IPS-15b (cell line): ENCODE measurements at regions not wholly inside any gene's neighbourhood (a gene's known extent, or its start where the extent isn't known, plus 50 kb on each side); places are given as distances from the start of the nearest gene placed in this dataset.

ENCODE experiments used
- H3K27me3 ChIP-seq: one replicate; pipeline ENCODE4 v1.6.1; 2013; ENCODE audit warnings: low read length; ENCODE audit not compliant: control insufficient read depth, insufficient read depth
- H3K36me3 ChIP-seq: one replicate; pipeline ENCODE4 v1.6.1; 2013; ENCODE audit warnings: low read length; ENCODE audit not compliant: control insufficient read depth, insufficient read depth
- H3K4me1 ChIP-seq: one replicate; pipeline ENCODE4 v1.6.1; 2013; ENCODE audit warnings: mild to moderate bottlenecking, low read length; ENCODE audit not compliant: control insufficient read depth, insufficient read depth
- H3K4me3 ChIP-seq: one replicate; pipeline ENCODE4 v1.5.1; 2013; ENCODE audit warnings: low read depth, low read length
- H3K9ac ChIP-seq: one replicate; pipeline ENCODE4 v1.6.1; 2013; ENCODE audit warnings: low read depth, mild to moderate bottlenecking, low read length
- H3K9me3 ChIP-seq: one replicate; pipeline ENCODE4 v1.6.1; 2013; ENCODE audit warnings: mild to moderate bottlenecking, low read length; ENCODE audit not compliant: control insufficient read depth, insufficient read depth

- Histone ChIP-seq H3K36me3 (no peaks in the 10 kb centered on the region), H3K9ac (no peak overlapping the region), H3K4me1 (no peaks in the 10 kb centered on the region), H3K4me3 (no peak overlapping the region), H3K27me3 (no peaks in the 10 kb centered on the region), H3K9me3 (no peaks in the 10 kb centered on the region)
Measured at GRCh38 chr20:48352628-48353027, 475.2 kb downstream of the PREX1 start.

- Histone ChIP-seq H3K36me3 (no peaks in the 10 kb centered on the region), H3K4me1 (no peaks in the 10 kb centered on the region), H3K9ac (no peak overlapping the region), H3K4me3 (no peak overlapping the region), H3K9me3 (no peaks in the 10 kb centered on the region), H3K27me3 (no peaks in the 10 kb centered on the region)
Measured at GRCh38 chr20:48352042-48352441, 475.8 kb downstream of the PREX1 start.

GRCh38 chr20:48350313-48350988, 477.3 kb downstream of the PREX1 start:
- H3K4me3 ChIP-seq = no peak overlapping the region
- H3K36me3 ChIP-seq = no peaks in the 10 kb centered on the region
- H3K27me3 ChIP-seq = no peaks in the 10 kb centered on the region
- H3K9ac ChIP-seq = no peak overlapping the region
- H3K4me1 ChIP-seq = no peaks in the 10 kb centered on the region
- no peaks in the 10 kb centered on the region for H3K9me3 ChIP-seq

GRCh38 chr20:48349656-48350055, 478.1 kb downstream of the PREX1 start:
- H3K9me3 ChIP-seq = no peaks in the 10 kb centered on the region
- no peak overlapping the region for H3K9ac ChIP-seq
- no peaks in the 10 kb centered on the region for H3K4me1 ChIP-seq
- H3K4me3 ChIP-seq = no peak overlapping the region
- H3K27me3 ChIP-seq = no peaks in the 10 kb centered on the region
- no peaks in the 10 kb centered on the region for H3K36me3 ChIP-seq

GRCh38 chr20:48348022-48348421, 479.8 kb downstream of the PREX1 start:
- Histone ChIP-seq H3K4me3 (no peak overlapping the region), H3K27me3 (no peaks in the 10 kb centered on the region), H3K9ac (no peak overlapping the region), H3K9me3 (no peaks in the 10 kb centered on the region), H3K36me3 (no peaks in the 10 kb centered on the region), H3K4me1 (no peaks in the 10 kb centered on the region)

GRCh38 chr20:48342822-48343513, 484.8 kb downstream of the PREX1 start:
- H3K9ac ChIP-seq = no peak overlapping the region
- H3K27me3 ChIP-seq = no peaks in the 10 kb centered on the region
- H3K36me3 ChIP-seq = no peaks in the 10 kb centered on the region
- H3K4me3 ChIP-seq = no peak overlapping the region
- H3K9me3 ChIP-seq = no peaks in the 10 kb centered on the region
- H3K4me1 ChIP-seq = no peaks in the 10 kb centered on the region

- no peak overlapping the region for H3K4me3 ChIP-seq
- no peak overlapping the region for H3K9ac ChIP-seq
- peaks cover 5% of the 10 kb centered on the region for H3K4me1 ChIP-seq
- no peaks in the 10 kb centered on the region for H3K27me3 ChIP-seq
- H3K9me3 ChIP-seq = no peaks in the 10 kb centered on the region
- no peaks in the 10 kb centered on the region for H3K36me3 ChIP-seq
Measured at GRCh38 chr20:48340883-48341281, 486.9 kb downstream of the PREX1 start.

- Histone ChIP-seq H3K4me3 (no peak overlapping the region), H3K9ac (no peak overlapping the region), H3K36me3 (no peaks in the 10 kb centered on the region), H3K9me3 (no peaks in the 10 kb centered on the region), H3K4me1 (peaks cover 5% of the 10 kb centered on the region), H3K27me3 (no peaks in the 10 kb centered on the region)
Measured at GRCh38 chr20:48339986-48340882, 487.6 kb downstream of the PREX1 start.

GRCh38 chr20:48339190-48339985, 488.4 kb downstream of the PREX1 start:
- Histone ChIP-seq H3K4me1 (peaks cover 5% of the 10 kb centered on the region), H3K27me3 (no peaks in the 10 kb centered on the region), H3K9me3 (no peaks in the 10 kb centered on the region), H3K9ac (no peak overlapping the region), H3K4me3 (no peak overlapping the region), H3K36me3 (no peaks in the 10 kb centered on the region)

- Histone ChIP-seq H3K9ac (no peak overlapping the region), H3K4me3 (no peak overlapping the region), H3K27me3 (no peaks in the 10 kb centered on the region), H3K9me3 (no peaks in the 10 kb centered on the region), H3K36me3 (no peaks in the 10 kb centered on the region), H3K4me1 (peaks cover 5% of the 10 kb centered on the region)
Measured at GRCh38 chr20:48338717-48339116, 489.1 kb downstream of the PREX1 start.

GRCh38 chr20:48336597-48336996, 491.2 kb downstream of the PREX1 start:
- Histone ChIP-seq H3K4me1 (peaks cover 5% of the 10 kb centered on the region), H3K36me3 (no peaks in the 10 kb centered on the region), H3K27me3 (no peaks in the 10 kb centered on the region), H3K9me3 (no peaks in the 10 kb centered on the region), H3K4me3 (no peak overlapping the region), H3K9ac (no peak overlapping the region)
